Anterior cingulate cortex (tissue), 58 donors: ENCODE measurements at regions not wholly inside any gene's neighbourhood (a gene's known extent, or its start where the extent isn't known, plus 50 kb on each side); places are given as distances from the start of the nearest gene placed in this dataset.

Experiments used
- DNase-seq, 58 donors: peaks; one replicate each; lab custom pipeline; 2025; lab: John Stamatoyannopoulos, UW

DNA sequence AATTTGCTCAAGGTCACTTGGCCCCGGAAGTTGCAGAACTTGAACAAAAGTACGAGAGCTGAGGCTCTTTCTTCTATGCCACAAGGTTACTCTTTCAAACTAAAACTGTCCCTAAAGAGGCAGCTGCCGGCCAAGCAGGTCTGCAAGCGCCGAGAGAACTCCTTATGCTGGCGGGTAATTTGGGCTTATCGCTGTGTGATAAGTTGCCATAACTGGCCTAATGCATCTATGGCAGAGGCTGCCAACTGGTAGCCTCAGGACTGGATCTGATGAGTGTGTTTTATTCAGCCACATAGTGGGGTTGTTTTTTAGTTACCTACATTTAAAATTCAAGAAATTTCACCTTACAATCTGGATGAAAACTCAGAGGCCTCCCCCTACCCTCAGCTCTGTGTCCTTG lies 68.1 kb upstream of the SPOCK1 start:
- no peak for DNase-seq

DNA sequence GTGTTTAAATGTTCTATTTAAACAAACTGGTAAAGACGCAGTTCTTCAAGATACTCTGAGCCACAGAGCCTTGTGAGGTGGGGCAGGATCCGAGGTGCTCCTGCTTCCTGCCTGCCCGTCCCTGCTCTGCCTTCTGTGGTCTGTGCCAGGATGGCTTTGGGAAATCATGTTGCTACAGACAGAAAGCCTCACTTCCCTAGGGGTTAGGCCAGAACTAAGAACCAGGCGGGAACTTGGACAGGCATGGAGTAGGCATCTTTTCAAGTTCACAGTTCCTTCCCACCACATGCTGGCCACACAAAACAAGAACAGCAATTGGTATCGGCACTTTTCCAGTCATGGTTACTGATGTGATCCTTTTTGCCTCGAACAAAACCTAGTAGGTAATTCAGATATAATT lies 67.7 kb upstream of the SPOCK1 start:
- DNase-seq, result no peak

DNA sequence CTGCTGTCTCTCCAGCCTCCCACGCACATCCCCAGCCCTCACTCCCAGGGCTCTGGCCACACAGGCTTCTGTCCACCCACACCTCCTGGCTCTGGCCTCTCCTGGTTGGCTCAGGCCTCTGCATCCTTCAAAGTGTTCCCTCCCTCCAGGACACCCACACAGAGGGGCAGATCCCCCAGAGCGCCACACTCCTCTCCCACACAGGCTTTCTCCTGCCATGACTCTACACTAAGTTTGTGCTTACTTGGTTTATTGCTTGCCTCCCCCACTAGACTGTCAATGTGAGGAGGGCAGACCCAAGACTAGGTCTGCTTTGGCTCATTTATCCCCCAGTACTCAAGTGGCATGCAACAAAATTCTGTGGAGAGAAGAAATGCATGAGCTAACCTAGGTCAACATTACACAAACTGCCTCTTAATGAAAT lies 67.0 kb upstream of the SPOCK1 start:
- DNase-seq, result no peak

DNA sequence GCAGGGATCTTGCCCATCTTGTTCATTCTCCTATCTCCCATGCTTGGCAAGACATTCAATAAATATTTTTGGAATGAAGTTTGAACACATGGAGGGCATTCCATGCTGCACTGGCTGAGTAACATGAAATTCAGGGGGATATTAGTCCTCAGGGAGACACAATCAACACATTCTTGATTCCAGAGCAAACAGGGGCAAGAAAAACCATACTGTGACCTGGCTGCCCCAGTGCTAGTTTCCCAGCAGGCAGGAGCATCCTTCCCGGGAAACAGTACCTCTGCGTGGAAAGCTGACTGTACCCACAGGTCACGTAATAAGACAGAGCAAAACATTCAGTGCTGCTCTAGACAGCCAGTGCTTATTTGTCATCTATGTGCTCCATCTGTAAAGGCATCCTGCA lies 66.3 kb upstream of the SPOCK1 start:
- DNase-seq, result no peak

DNA sequence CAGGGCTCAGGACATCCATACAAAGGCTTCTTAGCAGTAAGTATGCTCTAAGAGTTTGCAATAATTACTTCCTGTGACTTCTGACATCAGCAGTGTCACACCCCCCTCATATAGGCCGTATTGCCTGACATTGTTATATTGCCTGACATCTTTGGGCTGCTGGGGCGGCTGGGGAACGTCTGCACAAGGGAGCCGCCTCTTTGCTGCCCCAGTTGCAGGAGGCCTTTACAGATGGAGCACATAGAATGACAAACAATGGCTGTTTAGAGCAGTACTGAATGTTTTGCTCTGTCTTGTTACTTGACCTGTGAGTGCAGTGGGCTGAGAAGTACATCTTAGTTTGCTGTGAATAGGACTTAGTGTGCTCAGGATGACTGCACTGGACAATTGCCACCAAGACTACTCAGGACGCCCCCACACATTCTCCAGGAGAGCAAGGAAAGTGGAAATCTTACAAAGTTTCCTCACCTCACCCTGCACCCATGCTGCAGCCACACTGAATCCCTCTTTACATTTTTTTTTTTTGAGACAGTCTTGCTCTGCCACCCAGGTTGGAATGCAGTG lies 65.4 kb upstream of the SPOCK1 start:
- DNase-seq, result peak in 2 of 58 donors; percentile 16 to 30

DNA sequence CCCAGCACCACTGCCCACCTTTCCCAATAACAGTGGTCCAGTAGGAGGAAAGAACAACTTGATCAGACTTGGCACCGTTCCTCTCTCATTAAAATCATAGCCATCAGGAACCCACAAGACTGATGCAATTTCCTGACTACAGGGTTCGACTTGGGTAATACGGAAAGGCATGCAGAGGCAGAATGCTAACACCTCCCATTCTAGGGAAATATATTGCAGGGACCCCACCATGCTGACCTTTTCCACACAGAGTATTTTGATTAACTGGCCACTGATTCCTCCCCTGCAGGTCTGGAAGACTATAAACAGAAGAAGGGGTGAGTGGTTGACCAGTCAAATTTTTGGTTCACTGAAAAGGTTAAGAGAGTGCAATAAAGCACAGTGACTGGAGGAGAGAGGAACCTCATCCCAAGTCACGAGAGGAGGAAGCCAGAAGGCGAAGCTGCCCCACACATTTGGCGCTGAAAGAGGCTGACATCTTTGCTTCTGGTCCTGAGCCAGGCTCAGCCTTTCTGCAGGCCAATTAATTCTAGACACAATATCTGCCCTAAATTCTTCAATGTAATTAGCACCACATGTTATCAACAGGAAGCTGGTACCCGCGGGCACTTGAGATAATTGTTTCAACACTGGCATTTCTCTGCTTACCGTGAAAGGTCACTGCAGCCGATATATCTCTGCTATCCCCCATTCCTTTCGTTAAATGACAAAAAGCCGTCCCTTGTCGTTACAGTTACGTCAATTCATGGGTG lies 64.7 kb upstream of the SPOCK1 start:
- DNase-seq, result peak in 16 of 58 donors; percentile 5 to 50 (median 14)

DNA sequence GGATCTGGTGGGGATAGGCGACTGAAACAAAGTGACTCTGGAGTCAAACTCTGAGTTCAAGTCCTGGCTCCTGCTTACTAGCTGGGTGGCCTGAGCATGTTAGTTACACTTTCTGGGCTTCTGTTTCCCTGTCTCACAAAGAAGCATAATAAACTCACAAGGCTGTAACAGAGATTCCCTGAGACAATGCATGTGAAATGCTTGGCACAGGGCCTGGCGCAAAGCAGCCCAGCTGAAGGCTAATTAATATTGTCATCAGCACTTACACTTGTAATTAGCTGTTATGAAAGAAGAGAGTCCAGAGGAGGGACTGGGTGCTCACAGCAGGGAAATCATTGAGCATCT lies 64.1 kb upstream of the SPOCK1 start:
- DNase-seq, result peak in 24 of 58 donors; percentile 6 to 62 (median 16)

DNA sequence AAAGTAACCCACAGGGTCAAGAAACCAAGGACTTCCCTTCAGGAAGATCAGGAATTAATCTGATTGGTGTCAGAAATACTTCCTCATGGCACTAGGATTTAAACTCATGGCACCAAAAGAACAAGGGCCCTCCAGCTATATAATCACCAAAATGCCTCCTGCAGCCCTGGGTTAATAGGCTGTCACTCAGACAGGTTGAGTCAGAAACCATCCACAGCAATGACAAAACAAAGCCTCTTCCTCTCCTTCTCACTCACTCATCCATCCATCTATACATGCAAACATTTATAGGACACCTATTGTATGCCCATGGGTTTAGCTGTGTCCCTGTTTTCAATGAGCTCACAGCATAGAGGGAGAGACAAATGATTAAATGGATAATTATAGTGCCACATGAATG lies 62.5 kb upstream of the SPOCK1 start:
- DNase-seq, result no peak

DNA sequence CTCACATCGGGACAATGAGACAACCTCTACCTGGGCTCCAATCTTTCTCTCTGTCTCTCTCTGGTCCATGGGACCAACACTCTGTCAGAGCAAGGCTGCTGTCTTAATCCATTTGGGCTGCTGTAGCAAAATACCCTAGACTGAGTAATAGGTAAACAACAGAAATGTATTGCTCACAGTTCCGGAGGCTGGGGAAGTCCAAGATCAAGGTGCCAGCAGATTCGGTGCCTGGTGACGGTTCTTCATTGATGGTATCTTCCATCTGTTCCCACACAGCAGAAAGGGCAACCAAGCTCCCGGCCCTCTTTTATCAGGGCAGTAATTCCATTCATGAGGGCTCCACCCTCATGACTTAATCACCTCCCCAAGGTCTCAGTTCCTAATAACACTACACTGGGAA lies 61.3 kb upstream of the SPOCK1 start:
- no peak for DNase-seq
